Keratinocyte (primary cell): ENCODE measurements at regions not wholly inside any gene's neighbourhood (a gene's known extent, or its start where the extent isn't known, plus 50 kb on each side); places are given as distances from the start of the nearest gene placed in this dataset.
"Not testable (repeated sequence)": the region's sequence is repeated elsewhere in the genome, so short reads cannot be mapped to it uniquely, and the experiment has no call there.

Experiments used
- EZH2 ChIP-seq: IDR thresholded peaks from one replicate; pipeline ENCODE4 v1.6.1; 2012; ENCODE audit warnings: inconsistent platforms, mild to moderate bottlenecking, low read length, moderate library complexity
- TF ChIP-seq, protein P1 (sequence below), 3 experiments: IDR thresholded peaks in 1 of 3; conservative IDR thresholded peaks in 1 of 3; optimal IDR thresholded peaks in 1 of 3; 2 replicates in 2 of 3; 3 replicates in 1 of 3; pipeline versions ENCODE3 to v1.5.1; 2011; ENCODE audit warnings: low read length in 3 of 3, mild to moderate bottlenecking in 3 of 3, moderate library complexity in 2 of 3, control low read depth in 1 of 3, inconsistent platforms in 1 of 3; ENCODE audit not compliant: insufficient read depth in 2 of 3; ENCODE audit errors: extremely low read depth in 1 of 3

DNA sequence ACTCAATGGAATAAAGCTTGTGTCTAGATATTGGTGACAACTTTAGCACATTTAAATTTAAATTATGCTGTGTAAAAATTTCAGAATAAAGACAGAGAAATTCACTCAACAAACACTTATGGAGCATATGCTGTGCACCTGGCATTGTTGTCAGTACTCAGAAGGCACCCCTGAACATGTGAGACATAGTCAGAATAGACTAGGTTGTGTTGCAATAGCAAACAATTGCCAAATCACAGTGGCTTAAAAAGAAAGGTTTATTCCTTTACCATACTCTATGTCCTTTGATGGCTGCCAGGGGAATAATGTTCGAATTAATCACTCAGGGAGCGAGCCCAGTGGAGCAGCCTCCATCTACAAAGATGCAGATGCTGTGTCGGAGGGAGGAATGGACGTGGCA lies 72.6 kb upstream of the GBA3 start:
- TF ChIP-seq, protein P1, sequence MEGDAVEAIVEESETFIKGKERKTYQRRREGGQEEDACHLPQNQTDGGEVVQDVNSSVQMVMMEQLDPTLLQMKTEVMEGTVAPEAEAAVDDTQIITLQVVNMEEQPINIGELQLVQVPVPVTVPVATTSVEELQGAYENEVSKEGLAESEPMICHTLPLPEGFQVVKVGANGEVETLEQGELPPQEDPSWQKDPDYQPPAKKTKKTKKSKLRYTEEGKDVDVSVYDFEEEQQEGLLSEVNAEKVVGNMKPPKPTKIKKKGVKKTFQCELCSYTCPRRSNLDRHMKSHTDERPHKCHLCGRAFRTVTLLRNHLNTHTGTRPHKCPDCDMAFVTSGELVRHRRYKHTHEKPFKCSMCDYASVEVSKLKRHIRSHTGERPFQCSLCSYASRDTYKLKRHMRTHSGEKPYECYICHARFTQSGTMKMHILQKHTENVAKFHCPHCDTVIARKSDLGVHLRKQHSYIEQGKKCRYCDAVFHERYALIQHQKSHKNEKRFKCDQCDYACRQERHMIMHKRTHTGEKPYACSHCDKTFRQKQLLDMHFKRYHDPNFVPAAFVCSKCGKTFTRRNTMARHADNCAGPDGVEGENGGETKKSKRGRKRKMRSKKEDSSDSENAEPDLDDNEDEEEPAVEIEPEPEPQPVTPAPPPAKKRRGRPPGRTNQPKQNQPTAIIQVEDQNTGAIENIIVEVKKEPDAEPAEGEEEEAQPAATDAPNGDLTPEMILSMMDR (optimal IDR thresholded peaks at IDR 0.05 in 1 of 3, IDR thresholded peaks at IDR 0.05 in 1 of 3, conservative IDR thresholded peaks at IDR 0.05 in 1 of 3; ENCODE audit: extremely low read depth in 1 of 3, insufficient read depth in 2 of 3, low read length in 3 of 3), result not testable (repeated sequence)
- not testable (repeated sequence) for TF ChIP-seq EZH2
